Cerebellar nuclear complex (tissue), 1 donor: ENCODE measurements at regions not wholly inside any gene's neighbourhood (a gene's known extent, or its start where the extent isn't known, plus 50 kb on each side); places are given as distances from the start of the nearest gene placed in this dataset.

Experiments used
- DNase-seq, 2 experiments: peaks; one replicate each; lab custom pipeline; 2025; lab: John Stamatoyannopoulos, UW

DNA sequence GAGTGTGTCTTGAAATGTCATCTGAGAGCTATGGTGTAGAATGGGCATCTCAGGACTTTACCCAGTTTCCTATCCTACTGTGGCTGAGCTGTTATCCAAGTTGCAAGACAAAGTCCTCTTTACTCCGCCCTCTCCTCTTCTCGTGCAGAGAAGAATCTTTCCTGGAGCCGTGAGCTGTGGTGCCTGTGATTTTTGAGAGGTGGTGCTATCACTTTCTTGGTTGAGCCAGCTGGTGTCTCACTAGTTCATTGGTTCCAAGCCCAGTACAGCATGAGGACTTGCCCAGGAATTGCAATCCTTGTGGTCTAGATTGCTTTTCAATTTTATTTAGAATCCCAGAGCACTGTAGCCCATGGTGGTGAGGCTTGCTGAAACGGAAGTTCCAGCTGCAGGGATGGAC is 2300.3 kb downstream of the MAT2B start:
- DNase-seq, result no peak

DNA sequence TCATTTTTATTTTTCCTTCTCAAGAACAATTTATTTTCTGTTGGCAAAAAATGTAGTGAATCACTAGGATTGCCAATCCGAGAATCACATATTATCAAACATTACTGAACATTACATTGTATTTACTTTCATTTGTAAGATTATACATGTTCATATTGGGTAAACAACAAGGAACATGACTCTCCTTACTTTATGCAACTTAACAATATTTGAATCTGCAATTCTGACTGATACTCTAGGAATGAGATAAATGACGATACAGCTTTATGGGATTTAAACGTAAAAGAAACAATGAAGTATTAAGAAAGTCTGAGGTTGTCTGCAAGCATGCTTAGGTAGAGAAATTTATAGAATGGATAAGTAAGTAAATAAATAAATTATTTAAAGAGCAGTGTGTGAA is 2302.9 kb downstream of the MAT2B start:
- no peak for DNase-seq

DNA sequence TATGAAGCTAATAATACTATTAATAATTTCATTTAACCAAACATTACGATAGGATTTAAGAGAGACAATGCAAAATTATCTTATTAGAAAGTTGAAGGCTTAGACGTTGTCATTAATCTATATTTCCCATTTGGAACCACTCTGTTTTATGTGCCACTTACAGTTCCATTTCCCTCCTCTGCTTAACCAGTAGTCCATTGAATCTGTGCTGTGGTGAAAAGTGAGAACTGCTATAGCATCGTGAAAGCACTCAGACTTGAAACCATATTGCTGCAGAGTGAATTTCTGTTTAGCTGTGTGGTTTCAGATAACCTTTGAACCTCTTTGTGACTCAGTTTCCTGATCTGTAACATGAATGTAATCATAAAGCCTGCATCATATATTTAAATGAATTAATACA is 2304.5 kb downstream of the MAT2B start:
- DNase-seq, result no peak

DNA sequence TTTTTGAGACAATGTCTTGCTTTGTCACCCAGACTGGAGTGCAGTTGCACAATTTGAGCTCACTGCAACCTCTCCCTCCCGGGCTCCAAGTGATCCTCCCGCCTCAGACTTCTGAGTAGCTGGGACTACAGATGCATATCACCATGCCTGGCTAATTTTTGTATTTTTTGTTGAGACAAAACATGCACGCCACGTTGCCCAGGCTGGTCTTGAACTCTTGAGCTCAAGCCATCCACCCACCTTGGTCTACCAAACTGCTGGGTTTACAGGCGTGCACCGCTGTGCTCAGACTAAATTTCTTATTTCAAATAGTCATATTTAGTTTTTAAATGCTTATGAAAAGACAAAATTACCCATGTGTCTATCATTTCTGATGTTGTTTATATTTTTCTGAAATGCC is 2324.1 kb downstream of the MAT2B start:
- DNase-seq, result no peak

DNA sequence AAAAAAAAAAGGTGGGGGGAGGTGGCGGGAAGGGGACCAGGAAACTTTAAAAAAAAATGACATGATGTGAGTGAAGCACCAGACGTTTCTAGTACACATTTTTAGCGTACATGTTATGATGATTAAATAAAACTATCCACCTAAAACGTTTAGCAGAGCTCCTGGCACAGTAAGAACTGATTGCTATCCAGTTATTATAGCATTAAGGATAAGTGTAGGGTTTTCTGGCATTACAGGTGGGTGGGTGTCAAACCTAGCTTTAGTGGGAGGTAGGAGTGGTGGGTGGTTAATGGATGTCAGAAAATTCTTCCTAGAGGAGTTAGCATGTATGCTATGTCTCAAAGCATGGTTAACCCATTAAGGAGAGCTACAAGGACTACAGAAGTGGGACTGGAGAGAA is 2329.5 kb downstream of the MAT2B start:
- no peak for DNase-seq

DNA sequence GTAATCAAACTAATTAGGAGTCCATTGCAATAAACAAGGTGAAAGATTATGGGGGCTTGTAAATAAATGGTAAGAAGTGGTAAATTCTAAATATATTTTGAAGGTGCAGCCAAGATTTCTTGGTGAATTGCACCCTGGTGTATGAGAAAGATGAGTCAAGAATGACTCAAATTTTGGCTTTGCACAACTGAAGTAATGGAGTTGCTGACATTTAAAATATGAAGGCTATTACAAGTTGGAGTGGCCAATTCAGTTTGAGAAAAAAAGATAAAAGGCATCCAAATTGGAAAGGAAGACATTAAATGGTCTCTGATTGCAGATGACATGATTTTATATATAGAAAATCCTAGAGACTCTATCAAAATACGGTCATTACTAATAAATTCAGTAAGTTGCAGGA is 2330.6 kb downstream of the MAT2B start:
- DNase-seq, result no peak

DNA sequence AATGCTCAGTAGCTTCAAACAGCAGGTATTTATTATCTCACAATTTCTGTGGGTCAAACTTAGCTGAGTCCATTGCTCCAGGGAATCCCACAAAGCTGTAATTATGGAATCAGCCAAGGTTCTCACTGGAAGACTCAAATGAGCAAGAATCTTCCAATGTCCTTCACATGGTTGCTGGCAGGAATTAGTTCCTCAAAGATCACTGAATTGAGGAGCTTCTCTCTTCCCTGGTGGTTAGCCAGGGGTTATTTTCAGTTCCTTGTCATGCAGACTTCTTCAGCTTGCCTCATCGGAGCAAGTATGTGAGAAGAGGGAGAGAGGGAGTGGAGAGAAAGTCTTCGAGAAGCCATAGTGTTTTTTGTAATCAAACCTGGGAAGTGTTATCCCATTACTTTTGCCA is 2331.9 kb downstream of the MAT2B start:
- DNase-seq, result no peak

DNA sequence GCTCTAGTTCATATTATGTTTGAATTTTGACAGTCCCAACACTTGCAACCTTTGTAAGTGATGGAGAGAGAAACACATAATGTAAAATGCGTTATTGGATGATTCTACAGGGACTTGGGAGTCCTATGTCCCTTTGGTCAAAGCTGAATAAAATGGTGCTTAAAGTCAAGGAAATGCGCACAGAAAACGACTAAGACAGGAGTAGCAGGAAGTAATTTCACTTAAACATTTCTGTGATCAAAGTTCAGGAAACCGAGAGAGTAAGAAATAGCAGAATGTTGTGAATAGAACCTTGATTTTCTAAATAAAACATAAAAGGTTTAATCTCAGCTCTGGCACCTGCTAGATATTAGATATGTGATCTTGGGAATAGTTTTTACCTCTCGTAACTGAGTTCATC is 2339.2 kb downstream of the MAT2B start:
- no peak for DNase-seq

DNA sequence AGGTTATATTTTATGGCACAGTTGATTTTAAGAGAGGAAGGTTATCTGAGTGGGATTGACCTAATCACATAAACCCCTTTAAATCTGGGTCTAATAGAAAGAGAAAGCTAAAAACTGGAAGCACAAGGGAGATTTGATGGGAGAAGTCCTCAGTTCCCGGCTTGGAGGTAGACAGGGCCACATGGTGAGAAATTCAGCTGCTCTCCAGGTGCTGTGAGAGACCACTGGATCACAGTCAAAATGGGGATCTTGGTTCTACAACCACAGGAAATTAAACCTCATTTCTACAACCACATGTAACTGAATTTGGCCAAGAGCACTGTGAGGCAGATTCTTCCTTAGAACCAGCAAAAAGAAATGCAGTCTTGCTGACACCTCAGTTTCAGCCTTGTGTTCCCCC is 2352.7 kb downstream of the MAT2B start:
- no peak for DNase-seq

DNA sequence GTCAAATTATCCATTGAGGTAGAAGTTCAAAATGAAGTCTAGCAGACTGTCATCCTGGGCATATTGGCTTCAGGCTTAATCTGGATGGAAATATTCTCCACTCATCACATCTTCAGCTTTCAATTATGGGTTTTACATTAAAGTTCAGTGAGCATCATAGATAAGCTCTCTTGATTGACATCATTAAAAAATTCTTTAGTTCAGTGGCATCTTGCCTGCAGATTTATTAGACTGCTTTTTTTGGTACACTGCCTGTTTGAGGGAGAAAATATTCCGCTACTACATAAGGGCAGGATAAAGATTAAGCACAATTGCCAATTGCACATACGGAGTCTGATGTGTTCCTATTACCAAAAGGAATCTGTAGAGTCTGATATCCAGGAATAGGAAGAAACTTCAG is 2353.8 kb downstream of the MAT2B start:
- DNase-seq, result no peak

DNA sequence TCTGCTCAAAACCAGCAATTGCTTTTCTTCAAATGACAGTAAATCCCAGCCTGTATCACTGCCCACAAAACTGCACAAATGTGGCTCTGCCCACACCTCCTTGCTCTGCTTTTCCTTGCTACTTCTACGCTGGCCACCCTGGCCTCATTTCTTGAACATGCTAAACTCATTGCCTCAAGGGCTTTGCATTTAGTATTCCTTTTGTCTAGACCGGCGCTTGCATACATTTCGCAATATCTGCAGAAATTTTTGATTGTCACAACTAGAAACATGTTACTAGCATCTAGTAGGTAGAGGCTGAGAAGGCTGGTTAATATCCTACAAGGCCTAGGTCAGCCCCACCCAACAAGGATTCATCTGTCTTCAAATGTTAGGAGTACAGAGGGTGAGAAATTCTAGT is 2357.8 kb downstream of the MAT2B start:
- no peak for DNase-seq

DNA sequence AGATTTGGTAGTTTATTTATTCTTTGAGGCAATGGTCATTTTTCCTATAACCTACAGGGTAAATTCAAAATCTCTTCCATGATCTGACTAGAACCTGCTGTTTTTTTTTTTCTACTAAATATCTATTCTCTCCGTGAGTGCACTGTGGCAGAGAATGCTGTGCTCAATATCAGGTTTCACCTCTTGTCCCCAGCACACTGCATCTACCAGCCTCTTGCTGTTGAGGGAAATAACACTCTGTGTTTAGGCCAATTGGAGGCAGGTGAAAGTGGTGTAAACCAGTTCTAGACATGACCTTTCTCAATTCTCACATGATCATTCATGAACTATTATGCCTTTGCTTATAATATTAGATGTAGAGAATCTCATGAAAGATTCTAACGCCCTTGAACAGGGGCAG is 2365.9 kb downstream of the MAT2B start:
- no peak for DNase-seq

DNA sequence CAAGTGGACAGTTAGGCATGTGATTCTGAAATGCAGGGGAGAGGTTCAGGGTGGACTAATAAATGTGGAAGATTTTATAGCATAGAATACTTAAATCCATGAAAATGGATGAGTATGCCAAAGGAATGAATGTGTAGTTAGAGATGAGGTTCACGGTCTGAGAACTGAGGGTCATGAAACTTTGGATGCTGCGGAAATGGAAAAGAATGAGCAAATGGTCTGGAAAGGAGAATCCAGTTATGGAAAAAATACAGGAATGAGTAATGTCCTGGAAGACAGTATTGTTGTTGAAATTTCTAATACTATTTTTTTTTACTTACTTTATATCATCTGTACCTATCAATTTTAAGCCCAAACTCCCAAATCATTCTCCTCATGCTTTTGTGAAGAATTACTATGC is 2369.4 kb downstream of the MAT2B start:
- no peak for DNase-seq

DNA sequence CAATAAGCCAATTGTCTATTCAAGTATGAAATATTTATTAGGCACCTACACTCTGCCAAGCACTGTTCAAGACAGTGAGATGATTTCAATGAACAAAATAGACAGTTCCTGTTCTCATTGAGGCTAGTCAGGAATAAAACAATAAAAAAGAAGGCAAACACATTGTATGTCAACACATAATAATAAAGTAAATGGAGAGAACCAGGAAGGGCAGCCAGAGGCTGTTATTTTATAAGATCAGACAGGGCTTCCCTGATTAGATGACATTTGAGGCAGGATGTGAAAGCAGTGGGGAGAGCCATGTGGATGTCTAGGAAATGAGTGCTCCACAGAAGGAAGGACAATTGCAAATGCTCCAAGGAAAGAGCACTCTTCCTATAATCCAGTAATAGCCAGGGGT is 2371.1 kb downstream of the MAT2B start:
- no peak for DNase-seq

DNA sequence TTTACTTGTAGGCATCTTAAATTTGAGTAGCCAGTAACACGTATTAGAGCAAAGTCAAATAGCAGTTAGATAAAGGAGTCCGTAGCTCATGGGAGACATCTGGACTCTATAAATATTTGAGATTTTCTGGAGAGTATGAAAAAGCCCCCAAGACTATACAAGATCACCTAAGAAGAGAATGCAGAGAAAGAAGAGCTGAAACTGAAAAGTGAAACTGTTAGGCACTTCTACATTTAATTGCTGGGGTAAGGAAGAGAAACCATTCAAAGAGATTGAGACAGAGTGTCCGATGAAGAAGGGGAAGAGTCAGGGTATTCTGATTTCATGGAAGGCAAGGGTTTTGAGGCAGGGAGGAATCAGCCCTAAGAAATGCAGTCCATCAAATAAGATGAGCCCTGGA is 2372.1 kb downstream of the MAT2B start:
- DNase-seq, result no peak

DNA sequence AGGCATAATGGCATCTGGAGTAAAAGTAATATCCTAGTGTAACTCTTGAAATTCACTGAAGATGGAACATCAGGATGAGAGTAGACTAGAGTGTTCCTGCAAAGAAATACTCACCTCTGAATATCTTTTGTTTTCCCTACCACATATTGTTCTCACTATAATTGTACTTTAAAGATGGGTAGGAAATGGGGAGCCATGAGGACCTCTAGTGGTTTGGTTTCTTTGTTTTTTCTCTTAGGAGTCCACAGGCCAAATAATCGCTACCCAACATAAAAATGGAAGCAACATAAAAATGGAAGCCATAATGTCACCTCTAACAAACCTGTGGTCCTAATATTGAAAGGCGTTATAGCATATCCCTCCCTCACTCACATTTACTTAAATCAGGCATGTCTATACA is 2375.8 kb downstream of the MAT2B start:
- DNase-seq, result no peak

DNA sequence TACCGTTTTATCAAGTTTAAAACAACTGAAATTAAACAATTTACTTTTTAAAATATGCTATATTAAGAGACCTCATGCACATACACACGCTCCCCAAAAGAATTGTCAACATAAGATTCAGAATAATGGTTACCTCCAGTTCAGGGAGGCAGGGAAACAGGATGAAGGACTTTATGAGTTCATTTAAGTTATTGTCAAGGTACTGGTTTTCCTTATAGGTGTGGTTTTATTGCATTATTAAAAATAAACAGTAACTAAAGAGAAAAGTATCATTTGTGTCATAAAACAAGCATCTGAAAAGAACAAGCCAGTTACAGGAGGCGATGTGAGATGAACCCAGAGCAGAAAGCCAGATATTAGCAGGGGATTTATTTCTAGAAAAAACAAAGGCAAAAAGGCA is 2376.7 kb downstream of the MAT2B start:
- no peak for DNase-seq

DNA sequence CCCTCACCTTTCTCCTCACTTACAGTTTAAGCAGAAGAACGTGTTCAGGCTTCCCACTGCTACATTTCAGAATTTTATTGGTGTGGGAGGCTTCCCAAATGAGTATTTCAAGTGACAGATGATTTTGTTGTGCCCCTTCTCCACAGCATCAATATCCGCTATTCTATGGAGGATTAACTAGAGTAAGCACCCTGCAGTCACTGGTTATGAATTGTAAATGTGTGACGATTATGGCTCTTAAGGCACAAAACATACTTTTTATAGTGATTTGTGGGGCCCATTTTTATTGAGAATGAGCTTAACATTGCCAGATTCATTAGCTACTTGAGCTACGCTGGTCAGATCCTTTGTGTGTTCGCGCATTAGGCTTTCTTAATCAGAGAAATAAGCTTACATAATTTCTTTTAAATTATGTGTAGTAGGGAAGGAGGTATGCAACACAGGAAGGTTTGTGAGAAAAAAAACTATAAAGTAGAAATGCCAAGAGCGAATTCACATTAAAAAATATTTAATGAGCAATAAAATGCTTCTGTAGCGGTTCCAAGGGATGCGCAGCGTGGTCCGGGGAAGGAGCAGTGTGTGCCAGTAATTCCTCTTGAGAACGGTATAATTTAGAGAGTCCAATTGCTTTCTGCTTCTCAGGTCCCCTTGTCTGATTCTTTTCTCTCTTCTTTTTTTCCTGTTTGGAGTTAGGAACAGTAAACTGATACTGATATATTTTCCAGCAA is 2380.4 kb downstream of the MAT2B start:
- no peak for DNase-seq

DNA sequence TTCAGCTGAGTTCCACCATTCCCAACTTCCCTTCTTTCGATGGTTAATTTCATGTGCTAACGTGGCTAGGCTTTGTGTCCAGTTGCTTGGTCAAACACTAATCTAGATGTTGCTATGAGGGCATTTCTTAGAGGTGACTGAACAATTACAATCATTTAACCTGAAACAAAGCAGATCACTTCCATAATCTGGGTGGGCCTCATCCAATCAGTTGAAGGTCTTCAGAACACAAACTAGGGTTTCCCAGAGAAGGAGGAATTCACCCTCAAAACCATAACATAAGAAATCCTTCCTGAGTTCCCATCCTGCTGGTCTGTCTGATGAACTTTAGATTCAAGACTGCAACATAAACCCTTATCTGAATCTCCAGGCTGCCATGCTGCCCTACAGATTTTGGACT is 2381.7 kb downstream of the MAT2B start:
- no peak for DNase-seq

DNA sequence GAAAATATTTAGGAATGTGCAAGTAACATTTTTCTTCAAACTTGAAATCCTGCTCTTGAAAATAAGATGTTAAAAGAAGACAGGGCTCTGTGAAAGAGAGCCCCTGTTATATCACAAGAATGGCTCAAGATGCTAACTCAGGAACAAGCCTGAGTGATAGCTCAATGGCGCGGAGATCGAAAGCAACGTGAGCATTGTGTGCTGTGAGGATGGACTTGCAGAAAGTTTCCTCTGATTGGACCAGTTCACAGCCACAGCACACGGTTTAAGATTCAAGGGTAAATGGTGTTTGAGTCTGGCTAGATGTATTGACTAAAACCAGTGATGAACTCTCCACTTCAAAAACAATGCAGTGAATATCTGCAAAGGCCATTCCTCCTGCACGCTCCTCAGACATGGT is 2387.0 kb downstream of the MAT2B start:
- no peak for DNase-seq

DNA sequence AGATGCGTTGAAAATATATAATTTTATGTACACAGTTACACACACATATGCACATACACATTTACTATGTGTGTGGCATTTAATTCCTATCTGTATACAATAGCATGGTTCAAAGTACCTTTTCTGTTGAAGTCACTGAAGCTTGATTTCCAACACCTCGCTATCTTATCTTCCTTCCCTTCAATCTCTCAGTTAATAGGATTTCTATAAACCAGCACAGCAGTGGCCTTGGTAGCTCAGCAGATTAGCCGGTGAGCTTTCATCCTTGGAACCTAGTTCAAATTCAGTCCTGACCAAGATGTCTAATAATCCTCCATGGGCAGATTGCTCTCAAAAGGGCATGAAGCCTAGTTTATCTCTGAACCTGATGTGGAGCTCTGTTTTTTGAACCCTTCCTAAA is 2389.5 kb downstream of the MAT2B start:
- no peak for DNase-seq

DNA sequence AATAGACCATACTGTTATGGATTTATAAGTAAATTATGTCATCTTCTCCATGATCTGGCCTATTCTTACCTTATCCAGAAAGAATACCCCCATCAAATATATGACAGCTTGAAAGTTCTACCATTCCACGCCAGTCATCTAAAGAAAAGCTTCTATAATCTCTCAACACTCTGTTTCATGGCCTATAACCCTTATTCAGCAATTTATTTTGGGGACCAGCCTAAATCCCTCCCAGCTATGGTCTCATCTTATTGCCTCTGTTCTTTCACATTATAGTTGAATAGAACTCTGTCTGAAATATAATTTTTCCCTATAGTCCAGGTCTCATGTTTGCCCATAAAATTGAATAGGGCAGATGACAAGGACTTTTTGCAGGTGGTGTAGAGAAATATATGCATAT is 2387.6 kb upstream of the WWC1 start:
- DNase-seq, result no peak

DNA sequence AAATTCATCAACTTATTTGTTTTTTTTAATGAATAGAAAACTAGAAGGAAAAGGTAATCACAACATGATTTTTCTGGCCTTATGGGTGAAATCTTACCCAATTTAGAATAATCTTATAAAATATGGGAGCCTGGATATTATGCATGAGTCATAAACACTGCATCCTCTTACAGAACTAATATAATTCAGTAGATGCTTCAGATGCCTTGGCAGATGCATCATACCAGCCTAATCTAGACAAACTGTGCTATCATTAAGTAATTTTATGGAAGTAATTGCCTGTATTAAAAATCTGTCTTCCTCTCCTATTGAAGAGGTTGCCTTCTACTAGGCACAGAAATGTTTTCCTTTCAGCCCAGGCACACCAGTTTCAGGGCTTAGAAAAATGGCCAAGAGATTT is 2384.6 kb upstream of the WWC1 start:
- no peak for DNase-seq

DNA sequence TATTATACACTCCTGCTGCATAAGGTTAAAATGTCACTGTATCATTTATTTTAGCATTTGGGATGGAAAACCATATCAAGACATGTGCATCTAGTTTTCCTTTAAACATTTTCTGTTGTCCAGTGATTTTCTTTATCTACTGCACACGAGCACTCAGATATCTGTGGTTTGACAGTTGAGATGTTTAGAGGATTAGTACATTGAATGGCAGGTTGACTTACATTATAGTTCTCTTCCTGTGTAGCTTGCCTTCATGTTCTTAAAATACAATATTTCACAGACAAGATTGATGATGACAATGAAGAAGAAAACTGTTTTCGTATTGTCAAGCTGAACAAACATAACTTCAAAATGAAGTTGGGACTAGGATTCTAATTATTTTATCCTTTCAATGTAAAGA is 2378.4 kb upstream of the WWC1 start:
- DNase-seq, result no peak

DNA sequence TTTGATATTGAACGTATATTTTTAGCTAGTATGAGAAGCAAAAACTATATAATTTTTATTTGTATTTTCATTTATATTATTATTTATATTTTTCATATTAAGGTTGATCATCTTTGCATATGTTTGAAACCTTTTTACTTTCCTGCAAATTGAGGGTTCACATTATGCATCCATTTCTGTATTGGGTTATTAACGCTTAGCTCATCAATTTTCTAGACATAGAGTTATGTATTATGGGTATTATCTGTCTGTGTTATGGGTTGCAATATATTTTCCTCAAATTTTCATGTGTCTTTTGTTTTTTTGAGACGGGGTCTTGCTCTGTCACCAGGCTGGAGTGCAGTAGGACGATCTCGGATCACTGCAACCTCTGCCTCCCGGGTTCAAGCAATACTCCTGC is 2377.0 kb upstream of the WWC1 start:
- DNase-seq, result no peak
